ENCODE measurements at regions not wholly inside any gene's neighbourhood (a gene's known extent, or its start where the extent isn't known, plus 50 kb on each side); places are given as distances from the start of the nearest gene placed in this dataset.
"Not testable (repeated sequence)": the region's sequence is repeated elsewhere in the genome, so short reads cannot be mapped to it uniquely, and the experiment has no call there.

DNA sequence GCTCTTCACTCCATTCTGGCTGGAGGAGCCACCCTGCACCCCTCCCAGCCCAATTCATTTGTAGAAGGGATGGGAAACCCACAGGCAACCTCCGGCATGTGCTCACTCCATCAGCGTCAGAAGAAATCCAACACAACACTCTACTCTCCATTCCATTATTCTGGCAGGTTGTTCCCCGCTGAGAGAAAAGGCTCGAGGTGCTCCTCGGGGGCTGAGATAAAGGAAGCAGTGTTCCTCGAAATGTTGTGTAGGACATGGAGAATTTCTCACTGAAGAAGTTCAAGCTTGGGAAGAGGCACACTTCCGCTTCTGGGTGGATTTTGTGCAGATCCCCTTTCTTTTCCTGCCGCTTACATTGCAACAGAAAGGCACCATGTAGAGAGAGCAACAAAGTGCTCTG lies 355.0 kb upstream of the CFAP20DC start:
- DNase-seq: no peak

DNA sequence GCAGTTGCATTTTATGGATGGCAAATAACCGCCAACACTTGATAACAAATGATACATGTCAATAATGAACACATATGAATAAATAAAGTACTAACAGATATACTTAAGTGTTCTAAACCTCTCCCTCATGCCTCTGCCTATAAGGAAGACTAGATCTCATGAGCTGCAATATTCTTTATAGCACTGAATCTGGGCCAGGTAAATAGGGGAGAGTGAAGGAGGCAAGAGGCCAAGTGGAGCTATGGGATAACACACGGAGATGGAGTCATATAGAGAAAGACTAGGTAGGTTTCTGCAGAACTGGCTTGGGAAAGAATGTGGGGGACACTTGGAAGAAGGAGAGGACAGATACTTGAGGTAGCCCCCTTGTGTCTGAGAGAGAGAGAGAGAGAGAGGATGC lies 354.2 kb upstream of the CFAP20DC start:
- no peak for DNase-seq

DNA sequence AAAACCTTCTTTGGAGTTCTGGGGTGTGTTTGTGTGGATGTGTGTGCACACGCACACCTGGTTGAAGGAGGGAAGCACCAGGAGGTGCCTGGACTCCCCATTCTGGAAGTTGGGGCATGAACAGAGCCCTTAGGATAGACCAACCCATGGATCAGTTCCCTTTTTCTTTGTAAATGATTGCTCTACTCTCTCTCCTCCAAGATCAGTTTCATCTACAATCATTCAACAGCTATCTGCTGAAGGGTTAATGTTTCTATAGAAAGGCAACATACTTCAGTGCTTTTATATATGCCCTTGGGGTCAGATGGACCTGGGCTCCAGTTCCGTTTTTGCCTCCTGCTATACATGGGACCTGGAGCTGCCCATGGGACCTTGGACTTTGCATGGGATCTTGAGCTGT lies 352.1 kb upstream of the CFAP20DC start:
- DNase-seq: no peak

DNA sequence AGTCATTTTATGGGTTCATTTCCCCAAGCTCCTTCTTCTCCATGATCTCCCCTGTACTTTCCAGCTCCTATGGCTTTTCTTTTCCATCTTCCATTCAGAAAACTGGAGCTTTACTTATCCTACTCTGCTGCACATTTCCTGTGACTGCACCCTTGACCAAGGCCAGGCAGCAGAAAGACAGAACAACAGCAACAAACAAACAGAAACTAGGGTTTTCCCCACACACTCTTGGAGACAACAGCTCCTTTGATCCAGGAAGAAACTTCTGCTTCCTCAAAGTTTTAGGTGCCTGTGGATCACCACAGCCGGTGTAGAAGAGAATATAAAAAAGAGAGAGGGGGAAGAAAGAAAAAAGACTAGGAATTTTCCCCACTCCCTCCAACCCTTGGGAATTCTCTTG lies 342.3 kb upstream of the CFAP20DC start:
- DNase-seq: no peak

GRCh38 chr3:59391131-59391530 lies 341.3 kb upstream of the CFAP20DC start:
- no peak for DNase-seq

DNA sequence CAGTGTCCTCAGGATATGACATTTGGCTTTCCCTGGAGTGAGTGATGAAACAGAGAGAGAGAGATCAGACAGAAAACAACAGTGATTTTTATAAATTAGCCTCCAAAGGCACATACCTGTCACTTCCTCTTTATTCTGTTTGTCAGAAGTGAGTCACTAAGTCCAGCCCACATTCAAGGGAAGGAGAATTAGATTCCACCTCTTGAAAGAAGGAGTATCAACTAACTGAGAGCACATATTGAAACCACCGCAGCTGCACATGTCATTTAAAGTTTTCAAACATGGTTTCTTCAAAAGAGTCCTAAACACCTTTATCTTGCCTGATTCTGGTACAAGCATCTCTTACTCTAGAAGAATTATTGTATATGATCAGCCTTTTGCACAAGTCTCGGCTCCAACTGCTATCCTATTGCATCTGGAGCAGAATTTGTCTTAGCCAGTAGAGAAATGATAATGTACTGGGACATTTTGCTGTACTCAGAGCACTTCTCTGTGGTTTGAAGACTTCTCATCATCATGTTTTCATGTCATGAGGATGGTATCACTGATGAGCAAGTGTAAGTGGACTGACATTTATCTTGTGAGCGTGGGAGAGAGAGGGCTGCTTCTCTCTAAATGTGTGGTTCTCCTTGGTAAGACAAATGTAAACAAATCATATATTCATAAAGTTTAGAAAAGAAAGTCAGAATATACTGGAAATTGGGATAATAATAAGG lies 338.9 kb upstream of the CFAP20DC start:
- DNase-seq: no peak

- DNase-seq: no peak
These were observed 336.3 kb upstream of the CFAP20DC start for GRCh38 chr3:59386165-59386564.

DNA sequence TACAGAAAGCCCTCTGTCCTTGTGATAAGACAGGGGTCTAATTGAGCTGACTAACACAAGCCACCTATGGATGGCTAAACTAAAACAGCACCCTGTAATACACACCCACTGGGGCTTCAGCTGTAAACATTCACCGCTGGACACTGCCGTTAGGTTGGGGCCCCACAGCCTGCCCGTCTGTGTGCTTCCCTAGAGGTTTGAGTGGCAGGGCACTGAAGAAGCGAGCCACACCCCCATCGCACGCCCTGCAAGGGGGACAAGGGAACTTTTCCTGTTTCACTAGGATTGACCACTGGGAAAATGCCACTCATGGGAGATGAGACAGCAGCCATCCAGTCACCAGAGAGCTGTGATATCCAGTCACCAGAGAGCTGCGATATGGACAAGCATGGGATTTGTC lies 335.7 kb upstream of the CFAP20DC start:
- no peak for DNase-seq

- DNase-seq: no peak
These were observed 331.5 kb upstream of the CFAP20DC start for GRCh38 chr3:59381282-59381681.

DNA sequence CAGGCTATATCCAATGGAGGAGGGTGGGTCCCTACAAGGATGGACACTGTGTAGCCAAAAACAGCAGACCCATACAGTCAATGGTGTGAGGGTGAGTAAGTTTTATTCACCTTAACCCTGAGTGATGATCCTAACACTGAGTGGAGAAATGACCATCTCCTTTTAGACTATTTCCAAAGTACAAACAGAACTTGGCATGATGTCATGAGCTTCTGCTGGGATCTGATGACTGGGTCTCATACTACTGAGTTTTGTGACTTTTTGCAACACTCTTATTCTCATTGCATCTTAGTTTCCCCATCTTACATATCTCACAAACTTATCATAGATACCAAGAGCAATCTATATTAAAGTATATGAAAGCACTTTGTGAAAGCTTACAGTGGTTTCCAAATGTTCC lies 330.3 kb upstream of the CFAP20DC start:
- no peak for DNase-seq

DNA sequence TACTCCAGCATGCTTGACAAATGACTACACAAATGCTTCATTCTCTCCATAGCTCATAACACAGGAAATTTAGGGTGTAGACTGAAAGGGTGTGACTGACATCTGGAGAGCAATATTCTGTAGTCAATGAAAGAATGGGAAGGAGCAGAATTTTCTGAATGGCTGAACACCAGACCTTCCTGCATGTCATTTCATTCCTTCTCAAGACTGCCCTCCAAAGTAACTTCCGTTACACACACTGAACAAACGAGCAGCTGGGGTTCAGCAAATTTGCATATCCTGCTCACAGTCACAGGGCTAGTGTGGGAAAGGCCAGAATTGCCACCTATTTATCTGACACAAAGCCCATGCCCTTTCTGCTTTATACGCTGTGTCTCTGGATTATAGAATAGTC lies 325.0 kb upstream of the CFAP20DC start:
- DNase-seq: no peak

- DNase-seq: no peak
These were observed 324.4 kb upstream of the CFAP20DC start for GRCh38 chr3:59374091-59374817.

GRCh38 chr3:59372346-59372745 lies 322.5 kb upstream of the CFAP20DC start:
- no peak for DNase-seq

GRCh38 chr3:59368900-59369675 lies 319.3 kb upstream of the CFAP20DC start:
- no peak for DNase-seq

GRCh38 chr3:59367150-59367549 lies 317.3 kb upstream of the CFAP20DC start:
- DNase-seq: no peak

GRCh38 chr3:59366218-59366617 lies 316.4 kb upstream of the CFAP20DC start:
- DNase-seq: no peak

DNA sequence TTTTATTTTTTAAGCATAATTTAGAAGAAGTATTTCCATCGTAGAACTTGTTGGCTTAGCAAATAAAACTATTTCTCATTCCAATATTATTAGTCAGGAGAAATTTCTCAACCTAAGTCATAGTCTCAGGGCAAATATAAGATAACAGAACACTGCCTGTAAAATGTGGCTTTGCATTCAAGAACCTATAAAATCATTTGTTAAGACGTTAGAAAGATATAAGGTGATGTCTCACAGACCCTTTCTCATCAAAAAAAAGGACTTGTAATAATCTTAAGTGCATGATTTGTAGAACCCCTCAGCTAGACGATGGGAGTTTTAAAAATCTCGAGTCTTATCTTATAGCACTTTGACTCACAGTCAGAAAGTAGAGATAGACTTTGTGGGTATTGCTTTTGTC lies 314.7 kb upstream of the CFAP20DC start:
- no peak for DNase-seq

- not testable (repeated sequence) for DNase-seq
These were observed 310.5 kb upstream of the CFAP20DC start for GRCh38 chr3:59360312-59360711.

DNA sequence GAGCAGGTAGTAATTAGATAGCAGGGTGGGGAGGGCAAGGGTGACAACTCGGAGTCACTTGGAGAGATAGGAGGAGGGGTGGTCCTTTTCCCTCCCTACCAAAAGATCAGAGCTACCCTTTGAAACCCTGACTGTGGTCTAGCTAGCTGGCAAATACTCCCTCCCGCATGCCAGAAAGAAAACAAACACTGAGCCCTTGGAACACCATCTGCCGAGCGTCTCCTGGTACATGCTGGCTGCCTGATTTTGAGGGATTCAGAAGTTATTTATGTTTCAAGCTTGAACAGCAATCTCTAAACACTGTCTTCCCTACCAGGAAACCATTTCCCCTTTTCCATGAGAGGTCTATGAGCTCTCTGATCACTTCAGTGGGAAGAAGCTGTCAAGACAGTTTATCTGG lies 291.6 kb upstream of the CFAP20DC start:
- peak in 1 of 2 donors; percentile 20 for DNase-seq

GRCh38 chr3:59339818-59340217 lies 290.0 kb upstream of the CFAP20DC start:
- no peak for DNase-seq

GRCh38 chr3:59338934-59339333 lies 289.1 kb upstream of the CFAP20DC start:
- no peak for DNase-seq

DNA sequence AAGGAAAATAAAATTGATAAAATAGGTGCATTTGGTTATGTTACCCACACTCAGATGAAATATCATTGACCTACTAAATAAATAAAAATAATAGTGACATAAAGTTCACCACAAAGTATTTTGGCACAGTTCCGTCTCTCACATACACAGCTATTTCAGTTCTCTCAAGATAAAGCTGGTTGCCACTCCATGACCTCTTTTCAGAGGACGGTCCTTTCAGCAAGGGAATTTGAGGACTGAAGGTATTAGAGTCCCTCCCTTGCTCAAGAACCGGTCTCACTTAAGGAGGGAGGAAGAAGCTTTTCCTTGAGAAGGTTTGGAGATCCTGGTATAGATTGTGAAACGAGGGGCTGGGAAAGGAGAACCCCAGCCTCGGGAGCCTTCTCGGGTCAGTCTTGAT lies 285.5 kb upstream of the CFAP20DC start:
- DNase-seq: no peak

- no peak for DNase-seq
These were observed 284.8 kb upstream of the CFAP20DC start for GRCh38 chr3:59334585-59334984.

DNA sequence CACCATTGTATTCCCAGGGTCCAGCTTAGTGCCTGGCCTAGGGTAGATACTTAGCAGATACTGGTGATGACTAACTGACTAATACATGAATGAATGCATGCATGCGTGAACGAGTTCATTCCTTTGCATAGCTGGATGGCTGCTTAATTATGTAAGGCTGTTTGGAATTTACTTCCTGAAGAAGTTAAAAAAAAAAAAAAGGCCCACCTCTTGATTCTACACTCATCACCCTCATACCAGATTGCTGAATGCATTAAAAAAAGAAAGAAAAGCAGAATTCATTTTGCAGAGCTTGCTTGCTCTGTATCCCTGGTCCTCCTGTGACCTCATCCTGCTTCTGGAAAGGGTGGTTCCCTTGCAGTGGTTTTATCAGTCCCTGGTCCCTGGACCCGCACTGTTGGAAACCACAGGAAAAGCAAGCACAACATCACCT lies 277.6 kb upstream of the CFAP20DC start:
- no peak for DNase-seq
